WTC11 (cell line): ENCODE measurements at regions not wholly inside any gene's neighbourhood (a gene's known extent, or its start where the extent isn't known, plus 50 kb on each side); places are given as distances from the start of the nearest gene placed in this dataset.

Experiments used
- ATAC-seq: fragments of 200-7000 bp; cut with Tn5 transposase; 2 replicates; pipeline ENCODE4 v1.10.0; 2021; ENCODE audit warnings: mild to moderate bottlenecking, moderate library complexity
- CTCF ChIA-PET: fragments of 300-600 bp; sonication (Branson Sonifier 250); formaldehyde crosslinking; loops from one replicate; lab custom pipeline; 2021; ENCODE audit warnings: antibody characterized with exemption; lab: Charles Lee
- POLR2A ChIA-PET: fragments of 350-600 bp; sonication (Branson Sonifier 250); formaldehyde crosslinking; loops from one replicate; lab custom pipeline; 2021; ENCODE audit warnings: antibody characterized with exemption; lab: Charles Lee
- DNase-seq: peaks from one replicate; pipeline ENCODE4 v3.0.0; 2021; ENCODE audit warnings: low spot score
- H3K27ac Mint-ChIP-seq: 2 replicates; pipeline ENCODE4 v1.8.0; 2021; ENCODE audit warnings: mixed read lengths
- H3K27me3 Mint-ChIP-seq: 2 replicates; pipeline ENCODE4 v1.8.0; 2021; ENCODE audit warnings: low read depth, mild to moderate bottlenecking, moderate library complexity, mixed read lengths
- H3K36me3 Mint-ChIP-seq: 2 replicates; pipeline ENCODE4 v1.8.0; 2021; ENCODE audit warnings: mixed read lengths
- H3K4me1 Mint-ChIP-seq: 2 replicates; pipeline ENCODE4 v1.8.0; 2022; ENCODE audit warnings: mixed read lengths
- H3K4me3 Mint-ChIP-seq: 2 replicates; pipeline ENCODE4 v1.8.0; 2021; ENCODE audit warnings: mild to moderate bottlenecking, moderate library complexity, mixed read lengths
- H3K9me3 Mint-ChIP-seq: 2 replicates; pipeline ENCODE4 v1.8.0; 2021; ENCODE audit warnings: mixed read lengths
- EMX1 ChIP-seq: fragments of 250-450 bp; sonication (Bioruptor Pico); IDR thresholded peaks from 2 replicates; pipeline ENCODE4 v1.8.0; 2021; ENCODE audit warnings: mild to moderate bottlenecking
- GRHL2 ChIP-seq: fragments of 250-450 bp; sonication (Bioruptor Pico); IDR thresholded peaks from 2 replicates; pipeline ENCODE4 v1.8.0; 2022; ENCODE audit warnings: mild to moderate bottlenecking, moderate library complexity; ENCODE audit not compliant: insufficient replicate concordance, severe bottlenecking
- JAZF1 ChIP-seq: fragments of 250-450 bp; sonication (Bioruptor Pico); IDR thresholded peaks from 2 replicates; pipeline ENCODE4 v1.9.0; 2021; ENCODE audit warnings: moderate library complexity, mild to moderate bottlenecking, inconsistent platforms
- JUN ChIP-seq: sonication (generic); formaldehyde crosslinking; IDR thresholded peaks from 2 replicates; pipeline ENCODE4 v1.8.0; 2023; ENCODE audit warnings: mild to moderate bottlenecking, missing genetic modification reagents
- NFYB ChIP-seq: sonication (generic); formaldehyde crosslinking; conservative IDR thresholded peaks from 2 replicates; pipeline ENCODE4 v1.8.0; 2022; ENCODE audit warnings: low read depth, missing genetic modification reagents
- SMAD4 ChIP-seq: sonication (generic); formaldehyde crosslinking; IDR thresholded peaks from 2 replicates; pipeline ENCODE4 v1.8.0; 2022; ENCODE audit warnings: mild to moderate bottlenecking, missing genetic modification reagents
- TEAD1 ChIP-seq: sonication (generic); formaldehyde crosslinking; IDR thresholded peaks from 2 replicates; pipeline ENCODE4 v1.8.0; 2022; ENCODE audit warnings: mild to moderate bottlenecking, missing genetic modification reagents
- TP53 ChIP-seq: sonication (generic); formaldehyde crosslinking; IDR thresholded peaks from 2 replicates; pipeline ENCODE4 v1.8.1; 2023; ENCODE audit warnings: mild to moderate bottlenecking, missing genetic modification reagents
- ZBTB21 ChIP-seq: sonication (generic); formaldehyde crosslinking; IDR thresholded peaks from 2 replicates; pipeline ENCODE4 v1.8.1; 2023; ENCODE audit warnings: mild to moderate bottlenecking, missing genetic modification reagents, borderline replicate concordance
- ZNF121 ChIP-seq: sonication (generic); formaldehyde crosslinking; IDR thresholded peaks from 2 replicates; pipeline ENCODE4 v1.8.0; 2023; ENCODE audit warnings: missing genetic modification reagents
- ZNF138 ChIP-seq: sonication (generic); formaldehyde crosslinking; conservative IDR thresholded peaks from 2 replicates; pipeline ENCODE4 v1.8.1; 2022; ENCODE audit warnings: mild to moderate bottlenecking, moderate library complexity, missing genetic modification reagents
- TF ChIP-seq, protein P1 (sequence below): sonication (generic); formaldehyde crosslinking; IDR thresholded peaks from 2 replicates; pipeline ENCODE4 v1.8.1; 2023; ENCODE audit warnings: mild to moderate bottlenecking, missing genetic modification reagents, moderate library complexity
- TF ChIP-seq, protein P2 (sequence below): sonication (generic); formaldehyde crosslinking; conservative IDR thresholded peaks from 2 replicates; pipeline ENCODE4 v1.8.1; 2023; ENCODE audit warnings: mild to moderate bottlenecking, low read depth, missing genetic modification reagents, moderate library complexity
- TF ChIP-seq, protein P3 (sequence below): sonication (generic); formaldehyde crosslinking; IDR thresholded peaks from 2 replicates; pipeline ENCODE4 v1.8.0; 2022; ENCODE audit warnings: mild to moderate bottlenecking, missing genetic modification reagents
- TF ChIP-seq, protein P4 (sequence below): sonication (generic); formaldehyde crosslinking; IDR thresholded peaks from 2 replicates; pipeline ENCODE4 v1.8.1; 2023; ENCODE audit warnings: mild to moderate bottlenecking, missing genetic modification reagents, moderate library complexity
- TF ChIP-seq, protein P5 (sequence below): fragments of 250-450 bp; sonication (Bioruptor Pico); IDR thresholded peaks from 2 replicates; pipeline ENCODE4 v2.1.2; 2022; ENCODE audit warnings: mild to moderate bottlenecking, moderate library complexity
- TF ChIP-seq, protein P6 (sequence below): sonication (generic); formaldehyde crosslinking; IDR thresholded peaks from 2 replicates; pipeline ENCODE4 v1.8.0; 2023; ENCODE audit warnings: missing genetic modification reagents, mild to moderate bottlenecking, borderline replicate concordance
- TF ChIP-seq, protein P7 (sequence below): fragments of 250-450 bp; sonication (Bioruptor Pico); IDR thresholded peaks from 2 replicates; pipeline ENCODE4 v1.9.0; 2021; ENCODE audit warnings: mild to moderate bottlenecking
- TF ChIP-seq, protein P8 (sequence below): sonication (generic); formaldehyde crosslinking; IDR thresholded peaks from 2 replicates; pipeline ENCODE4 v1.8.1; 2022; ENCODE audit warnings: low read depth, missing genetic modification reagents, borderline replicate concordance

DNA sequence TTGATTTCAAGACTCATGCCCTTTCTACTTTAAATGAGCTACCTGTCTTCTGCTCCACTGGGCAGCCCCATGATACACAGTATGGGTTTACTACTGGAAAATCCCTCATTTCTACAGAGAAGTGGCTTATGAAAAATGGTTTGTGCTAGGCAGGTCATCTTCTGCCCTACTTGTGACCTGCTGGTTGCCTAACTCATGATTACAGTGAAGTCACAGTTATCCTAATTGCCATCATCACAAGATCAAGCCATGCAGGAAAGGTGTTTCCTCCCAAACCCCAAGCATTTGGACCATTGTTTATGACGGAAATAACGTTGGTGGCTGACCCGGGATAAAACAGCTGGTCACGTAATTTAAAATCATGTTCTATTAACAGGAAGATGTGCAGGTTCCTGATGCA, 330.6 kb downstream of the ACTL7B start (continued):
- TF ChIP-seq, protein P1, sequence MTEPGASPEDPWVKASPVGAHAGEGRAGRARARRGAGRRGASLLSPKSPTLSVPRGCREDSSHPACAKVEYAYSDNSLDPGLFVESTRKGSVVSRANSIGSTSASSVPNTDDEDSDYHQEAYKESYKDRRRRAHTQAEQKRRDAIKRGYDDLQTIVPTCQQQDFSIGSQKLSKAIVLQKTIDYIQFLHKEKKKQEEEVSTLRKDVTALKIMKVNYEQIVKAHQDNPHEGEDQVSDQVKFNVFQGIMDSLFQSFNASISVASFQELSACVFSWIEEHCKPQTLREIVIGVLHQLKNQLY (CRISPR knock-in tag): no peak
- TF ChIP-seq, protein P2, sequence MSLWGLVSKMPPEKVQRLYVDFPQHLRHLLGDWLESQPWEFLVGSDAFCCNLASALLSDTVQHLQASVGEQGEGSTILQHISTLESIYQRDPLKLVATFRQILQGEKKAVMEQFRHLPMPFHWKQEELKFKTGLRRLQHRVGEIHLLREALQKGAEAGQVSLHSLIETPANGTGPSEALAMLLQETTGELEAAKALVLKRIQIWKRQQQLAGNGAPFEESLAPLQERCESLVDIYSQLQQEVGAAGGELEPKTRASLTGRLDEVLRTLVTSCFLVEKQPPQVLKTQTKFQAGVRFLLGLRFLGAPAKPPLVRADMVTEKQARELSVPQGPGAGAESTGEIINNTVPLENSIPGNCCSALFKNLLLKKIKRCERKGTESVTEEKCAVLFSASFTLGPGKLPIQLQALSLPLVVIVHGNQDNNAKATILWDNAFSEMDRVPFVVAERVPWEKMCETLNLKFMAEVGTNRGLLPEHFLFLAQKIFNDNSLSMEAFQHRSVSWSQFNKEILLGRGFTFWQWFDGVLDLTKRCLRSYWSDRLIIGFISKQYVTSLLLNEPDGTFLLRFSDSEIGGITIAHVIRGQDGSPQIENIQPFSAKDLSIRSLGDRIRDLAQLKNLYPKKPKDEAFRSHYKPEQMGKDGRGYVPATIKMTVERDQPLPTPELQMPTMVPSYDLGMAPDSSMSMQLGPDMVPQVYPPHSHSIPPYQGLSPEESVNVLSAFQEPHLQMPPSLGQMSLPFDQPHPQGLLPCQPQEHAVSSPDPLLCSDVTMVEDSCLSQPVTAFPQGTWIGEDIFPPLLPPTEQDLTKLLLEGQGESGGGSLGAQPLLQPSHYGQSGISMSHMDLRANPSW (CRISPR knock-in tag): no peak
- no peak for TF ChIP-seq ZNF138 (CRISPR knock-in tag)
- TF ChIP-seq, protein P3, sequence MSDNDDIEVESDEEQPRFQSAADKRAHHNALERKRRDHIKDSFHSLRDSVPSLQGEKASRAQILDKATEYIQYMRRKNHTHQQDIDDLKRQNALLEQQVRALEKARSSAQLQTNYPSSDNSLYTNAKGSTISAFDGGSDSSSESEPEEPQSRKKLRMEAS (CRISPR knock-in tag): no peak
- TF ChIP-seq, protein P4, sequence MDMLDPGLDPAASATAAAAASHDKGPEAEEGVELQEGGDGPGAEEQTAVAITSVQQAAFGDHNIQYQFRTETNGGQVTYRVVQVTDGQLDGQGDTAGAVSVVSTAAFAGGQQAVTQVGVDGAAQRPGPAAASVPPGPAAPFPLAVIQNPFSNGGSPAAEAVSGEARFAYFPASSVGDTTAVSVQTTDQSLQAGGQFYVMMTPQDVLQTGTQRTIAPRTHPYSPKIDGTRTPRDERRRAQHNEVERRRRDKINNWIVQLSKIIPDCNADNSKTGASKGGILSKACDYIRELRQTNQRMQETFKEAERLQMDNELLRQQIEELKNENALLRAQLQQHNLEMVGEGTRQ: no peak

DNA sequence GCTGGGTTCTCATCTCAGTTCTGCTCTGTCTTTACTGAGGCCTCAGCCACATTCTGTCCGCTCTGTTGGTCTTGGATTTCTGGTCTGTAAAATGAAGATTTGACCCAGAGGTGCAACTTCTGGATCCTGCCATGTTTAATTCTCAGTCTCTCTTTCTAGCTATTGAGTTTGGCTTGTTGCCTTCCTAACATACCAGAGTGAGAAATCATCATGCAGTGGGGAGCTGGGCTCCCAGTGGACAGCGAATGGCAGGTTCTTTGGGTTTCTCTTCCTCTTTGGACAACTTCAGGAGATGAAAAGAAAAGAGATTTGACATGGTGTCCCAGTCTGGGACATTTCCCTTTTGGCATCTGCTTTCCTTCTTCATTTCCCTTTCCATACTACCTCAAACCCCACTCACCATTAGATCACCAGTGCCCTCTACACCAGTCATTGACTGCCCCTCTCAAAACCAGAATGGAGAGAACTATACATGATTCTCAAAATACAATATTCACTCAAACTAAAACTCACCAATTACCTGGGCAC, 334.7 kb downstream of the ACTL7B start:
- ChIA-PET POLR2A (no interaction called here), CTCF (no interaction called here)
- no peaks in the 10 kb centered on the region; the same call in 1 of the 2 replicates for H3K4me1 Mint-ChIP-seq
- no peak overlapping the region for H3K27ac Mint-ChIP-seq
- H3K4me3 Mint-ChIP-seq: no peak overlapping the region
- DNase-seq (no peak), ATAC-seq (no peak)
- no peaks in the 10 kb centered on the region for H3K36me3 Mint-ChIP-seq
- no peaks in the 10 kb centered on the region for H3K9me3 Mint-ChIP-seq
- no peaks in the 10 kb centered on the region for H3K27me3 Mint-ChIP-seq
- TF ChIP-seq, protein P5, sequence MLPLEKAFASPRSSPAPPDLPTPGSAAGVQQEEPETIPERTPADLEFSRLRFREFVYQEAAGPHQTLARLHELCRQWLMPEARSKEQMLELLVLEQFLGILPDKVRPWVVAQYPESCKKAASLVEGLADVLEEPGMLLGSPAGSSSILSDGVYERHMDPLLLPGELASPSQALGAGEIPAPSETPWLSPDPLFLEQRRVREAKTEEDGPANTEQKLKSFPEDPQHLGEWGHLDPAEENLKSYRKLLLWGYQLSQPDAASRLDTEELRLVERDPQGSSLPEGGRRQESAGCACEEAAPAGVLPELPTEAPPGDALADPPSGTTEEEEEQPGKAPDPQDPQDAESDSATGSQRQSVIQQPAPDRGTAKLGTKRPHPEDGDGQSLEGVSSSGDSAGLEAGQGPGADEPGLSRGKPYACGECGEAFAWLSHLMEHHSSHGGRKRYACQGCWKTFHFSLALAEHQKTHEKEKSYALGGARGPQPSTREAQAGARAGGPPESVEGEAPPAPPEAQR (CRISPR knock-in tag): no peak
- no peak for TF ChIP-seq TEAD1 (CRISPR knock-in tag)
- no peak for TF ChIP-seq EMX1 (CRISPR knock-in tag)
- no peak for TF ChIP-seq SMAD4 (CRISPR knock-in tag)
- TF ChIP-seq JAZF1 (CRISPR knock-in tag): no peak
- TF ChIP-seq, protein P1 (CRISPR knock-in tag): no peak
- no peak for TF ChIP-seq NFYB
- TF ChIP-seq, protein P6, sequence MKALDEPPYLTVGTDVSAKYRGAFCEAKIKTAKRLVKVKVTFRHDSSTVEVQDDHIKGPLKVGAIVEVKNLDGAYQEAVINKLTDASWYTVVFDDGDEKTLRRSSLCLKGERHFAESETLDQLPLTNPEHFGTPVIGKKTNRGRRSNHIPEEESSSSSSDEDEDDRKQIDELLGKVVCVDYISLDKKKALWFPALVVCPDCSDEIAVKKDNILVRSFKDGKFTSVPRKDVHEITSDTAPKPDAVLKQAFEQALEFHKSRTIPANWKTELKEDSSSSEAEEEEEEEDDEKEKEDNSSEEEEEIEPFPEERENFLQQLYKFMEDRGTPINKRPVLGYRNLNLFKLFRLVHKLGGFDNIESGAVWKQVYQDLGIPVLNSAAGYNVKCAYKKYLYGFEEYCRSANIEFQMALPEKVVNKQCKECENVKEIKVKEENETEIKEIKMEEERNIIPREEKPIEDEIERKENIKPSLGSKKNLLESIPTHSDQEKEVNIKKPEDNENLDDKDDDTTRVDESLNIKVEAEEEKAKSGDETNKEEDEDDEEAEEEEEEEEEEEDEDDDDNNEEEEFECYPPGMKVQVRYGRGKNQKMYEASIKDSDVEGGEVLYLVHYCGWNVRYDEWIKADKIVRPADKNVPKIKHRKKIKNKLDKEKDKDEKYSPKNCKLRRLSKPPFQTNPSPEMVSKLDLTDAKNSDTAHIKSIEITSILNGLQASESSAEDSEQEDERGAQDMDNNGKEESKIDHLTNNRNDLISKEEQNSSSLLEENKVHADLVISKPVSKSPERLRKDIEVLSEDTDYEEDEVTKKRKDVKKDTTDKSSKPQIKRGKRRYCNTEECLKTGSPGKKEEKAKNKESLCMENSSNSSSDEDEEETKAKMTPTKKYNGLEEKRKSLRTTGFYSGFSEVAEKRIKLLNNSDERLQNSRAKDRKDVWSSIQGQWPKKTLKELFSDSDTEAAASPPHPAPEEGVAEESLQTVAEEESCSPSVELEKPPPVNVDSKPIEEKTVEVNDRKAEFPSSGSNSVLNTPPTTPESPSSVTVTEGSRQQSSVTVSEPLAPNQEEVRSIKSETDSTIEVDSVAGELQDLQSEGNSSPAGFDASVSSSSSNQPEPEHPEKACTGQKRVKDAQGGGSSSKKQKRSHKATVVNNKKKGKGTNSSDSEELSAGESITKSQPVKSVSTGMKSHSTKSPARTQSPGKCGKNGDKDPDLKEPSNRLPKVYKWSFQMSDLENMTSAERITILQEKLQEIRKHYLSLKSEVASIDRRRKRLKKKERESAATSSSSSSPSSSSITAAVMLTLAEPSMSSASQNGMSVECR (CRISPR knock-in tag): no peak
- TF ChIP-seq ZNF121 (CRISPR knock-in tag): no peak
- TF ChIP-seq, protein P7, sequence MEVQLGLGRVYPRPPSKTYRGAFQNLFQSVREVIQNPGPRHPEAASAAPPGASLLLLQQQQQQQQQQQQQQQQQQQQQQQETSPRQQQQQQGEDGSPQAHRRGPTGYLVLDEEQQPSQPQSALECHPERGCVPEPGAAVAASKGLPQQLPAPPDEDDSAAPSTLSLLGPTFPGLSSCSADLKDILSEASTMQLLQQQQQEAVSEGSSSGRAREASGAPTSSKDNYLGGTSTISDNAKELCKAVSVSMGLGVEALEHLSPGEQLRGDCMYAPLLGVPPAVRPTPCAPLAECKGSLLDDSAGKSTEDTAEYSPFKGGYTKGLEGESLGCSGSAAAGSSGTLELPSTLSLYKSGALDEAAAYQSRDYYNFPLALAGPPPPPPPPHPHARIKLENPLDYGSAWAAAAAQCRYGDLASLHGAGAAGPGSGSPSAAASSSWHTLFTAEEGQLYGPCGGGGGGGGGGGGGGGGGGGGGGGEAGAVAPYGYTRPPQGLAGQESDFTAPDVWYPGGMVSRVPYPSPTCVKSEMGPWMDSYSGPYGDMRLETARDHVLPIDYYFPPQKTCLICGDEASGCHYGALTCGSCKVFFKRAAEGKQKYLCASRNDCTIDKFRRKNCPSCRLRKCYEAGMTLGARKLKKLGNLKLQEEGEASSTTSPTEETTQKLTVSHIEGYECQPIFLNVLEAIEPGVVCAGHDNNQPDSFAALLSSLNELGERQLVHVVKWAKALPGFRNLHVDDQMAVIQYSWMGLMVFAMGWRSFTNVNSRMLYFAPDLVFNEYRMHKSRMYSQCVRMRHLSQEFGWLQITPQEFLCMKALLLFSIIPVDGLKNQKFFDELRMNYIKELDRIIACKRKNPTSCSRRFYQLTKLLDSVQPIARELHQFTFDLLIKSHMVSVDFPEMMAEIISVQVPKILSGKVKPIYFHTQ: no peak
- no peak for TF ChIP-seq JUN (CRISPR knock-in tag)
- no peak for TF ChIP-seq TP53 (CRISPR knock-in tag)
- no peak for TF ChIP-seq GRHL2 (CRISPR knock-in tag)
- no peak for TF ChIP-seq ZBTB21 (CRISPR knock-in tag)
- TF ChIP-seq, protein P8, sequence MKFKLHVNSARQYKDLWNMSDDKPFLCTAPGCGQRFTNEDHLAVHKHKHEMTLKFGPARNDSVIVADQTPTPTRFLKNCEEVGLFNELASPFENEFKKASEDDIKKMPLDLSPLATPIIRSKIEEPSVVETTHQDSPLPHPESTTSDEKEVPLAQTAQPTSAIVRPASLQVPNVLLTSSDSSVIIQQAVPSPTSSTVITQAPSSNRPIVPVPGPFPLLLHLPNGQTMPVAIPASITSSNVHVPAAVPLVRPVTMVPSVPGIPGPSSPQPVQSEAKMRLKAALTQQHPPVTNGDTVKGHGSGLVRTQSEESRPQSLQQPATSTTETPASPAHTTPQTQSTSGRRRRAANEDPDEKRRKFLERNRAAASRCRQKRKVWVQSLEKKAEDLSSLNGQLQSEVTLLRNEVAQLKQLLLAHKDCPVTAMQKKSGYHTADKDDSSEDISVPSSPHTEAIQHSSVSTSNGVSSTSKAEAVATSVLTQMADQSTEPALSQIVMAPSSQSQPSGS: no peak
